Activated naive CD4-positive, alpha-beta T cell treated with anti-CD3 and anti-CD28 coated beads, Interleukin-2, amount 50 U/mL, for 72 hours (primary cell): ENCODE measurements at regions not wholly inside any gene's neighbourhood (a gene's known extent, or its start where the extent isn't known, plus 50 kb on each side); places are given as distances from the start of the nearest gene placed in this dataset.
"Not testable (repeated sequence)": the region's sequence is repeated elsewhere in the genome, so short reads cannot be mapped to it uniquely, and the experiment has no call there.

ENCODE experiments used
- ATAC-seq, 2 donors: fragments of 150-1000 bp; cut with Tn5 transposase; 2 replicates each; pipeline ENCODE4 v1.10.0; 2021; ENCODE audit warnings: mild to moderate bottlenecking in 2 of 2, moderate library complexity in 2 of 2
- DNase-seq, 2 donors: peaks; one replicate each; pipeline ENCODE4 v3.0.0; 2021 to 2022; ENCODE audit warnings: low spot score in 2 of 2
- H3K27ac Mint-ChIP-seq, 2 donors: one replicate each; pipeline ENCODE4 v1.8.0; 2022; ENCODE audit warnings: mild to moderate bottlenecking in 2 of 2, mixed read lengths in 2 of 2
- H3K36me3 Mint-ChIP-seq, 2 donors: one replicate each; pipeline ENCODE4 v1.8.0; 2022; ENCODE audit warnings: mixed read lengths in 2 of 2
- H3K9me3 Mint-ChIP-seq, 2 donors: one replicate each; pipeline ENCODE4 v1.8.0; 2022; ENCODE audit warnings: mixed read lengths in 2 of 2

DNA sequence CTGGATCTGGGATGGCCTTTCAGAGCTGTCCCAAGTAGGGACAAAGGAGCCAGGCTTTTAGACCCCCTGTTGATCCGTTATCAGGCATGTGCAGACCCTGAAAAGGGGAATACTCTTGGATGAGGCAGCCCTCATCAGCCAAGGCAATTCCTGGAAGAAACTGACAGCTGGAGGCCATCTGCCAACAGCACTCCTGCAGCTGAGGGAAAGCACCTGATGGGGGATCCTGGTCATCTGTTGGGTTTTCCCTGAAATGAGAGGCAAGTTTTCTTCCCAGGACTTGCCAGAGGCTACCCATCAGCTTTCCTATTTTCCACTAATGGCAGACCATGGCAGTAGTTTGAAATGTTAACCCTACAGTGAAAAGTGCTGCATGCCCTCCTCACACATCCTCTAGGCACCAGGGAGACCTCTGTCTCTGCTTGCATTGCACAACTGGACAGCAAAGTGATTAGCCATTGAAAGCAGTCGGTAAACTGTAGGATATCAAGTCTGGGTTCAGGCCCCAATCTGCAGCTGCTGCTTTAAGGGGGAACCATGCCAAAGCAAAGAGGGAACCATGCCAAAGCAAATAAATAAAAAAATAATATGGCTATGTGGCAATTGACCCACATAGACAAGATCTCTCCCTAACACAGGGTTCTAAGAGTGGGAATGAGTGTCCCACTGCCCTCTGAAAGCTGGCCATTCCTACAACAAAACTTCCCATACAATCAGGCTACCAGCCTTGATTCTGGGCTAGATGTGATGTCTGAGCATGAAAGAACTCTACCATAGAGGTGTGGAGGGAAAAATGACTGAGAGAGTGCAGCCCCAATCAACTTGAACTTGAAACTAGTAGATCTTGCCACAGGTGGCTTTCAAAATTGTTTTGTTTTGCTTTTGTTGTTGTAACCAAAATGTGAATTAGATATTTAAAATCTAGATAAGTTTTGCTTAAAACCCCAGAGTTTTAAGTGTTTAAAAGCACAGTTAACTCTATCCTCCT lies 232.0 kb upstream of the STT3B start:
- peaks cover 9 to 13% of the 10 kb centered on the region in 2 donors for H3K36me3 Mint-ChIP-seq
- H3K27ac Mint-ChIP-seq: no peak overlapping the region
- ATAC-seq: no peak
- peaks cover 5 to 33% of the 10 kb centered on the region in 2 donors for H3K9me3 Mint-ChIP-seq
- DNase-seq: no peak

DNA sequence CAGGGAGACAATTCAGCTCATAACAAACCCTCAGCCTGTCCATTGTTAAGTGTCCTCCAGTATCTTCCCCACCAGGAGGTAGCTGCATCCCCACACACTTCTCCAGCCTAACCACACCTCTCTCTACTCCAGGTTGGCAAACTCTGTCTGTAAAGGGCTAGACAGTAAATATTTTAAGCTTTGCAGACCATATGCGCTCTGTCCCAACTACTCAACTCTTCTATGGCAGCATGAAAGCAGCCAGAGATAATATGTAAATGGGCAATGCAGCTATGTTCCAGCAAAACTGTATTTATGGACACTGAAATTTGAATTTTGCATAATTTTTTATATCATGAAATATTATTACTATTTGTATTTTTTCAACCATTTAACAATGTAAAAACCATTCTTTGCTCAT lies 230.4 kb upstream of the STT3B start:
- H3K9me3 Mint-ChIP-seq: peaks cover 5 to 46% of the 10 kb centered on the region in 2 donors
- DNase-seq (no peak), ATAC-seq (no peak)
- H3K36me3 Mint-ChIP-seq: peaks cover 9 to 13% of the 10 kb centered on the region in 2 donors
- H3K27ac Mint-ChIP-seq: no peak overlapping the region

DNA sequence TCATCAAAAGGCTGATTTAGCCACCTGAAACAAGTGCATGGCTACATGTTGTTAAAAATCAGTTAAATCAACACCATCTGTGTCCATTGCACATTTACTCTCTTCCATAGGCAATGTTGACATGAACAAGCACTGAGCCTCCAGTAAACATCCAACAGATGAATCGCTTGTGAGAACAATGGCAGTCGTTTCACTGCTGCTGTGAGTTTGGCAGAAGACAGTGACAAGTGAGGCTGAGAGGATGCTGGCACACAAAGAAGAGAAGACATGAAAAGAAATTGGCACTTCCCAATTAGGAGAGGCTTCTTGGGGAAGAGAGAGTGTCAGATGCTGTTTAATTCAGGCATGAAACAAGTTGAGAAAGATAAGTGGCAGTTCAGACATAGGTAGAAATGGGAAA lies 227.4 kb upstream of the STT3B start:
- H3K9me3 Mint-ChIP-seq: peaks cover 0 to 31% of the 10 kb centered on the region in 2 donors
- no peak overlapping the region for H3K27ac Mint-ChIP-seq
- DNase-seq (no peak), ATAC-seq (no peak)
- peaks cover 0 to 6% of the 10 kb centered on the region in 2 donors for H3K36me3 Mint-ChIP-seq

DNA sequence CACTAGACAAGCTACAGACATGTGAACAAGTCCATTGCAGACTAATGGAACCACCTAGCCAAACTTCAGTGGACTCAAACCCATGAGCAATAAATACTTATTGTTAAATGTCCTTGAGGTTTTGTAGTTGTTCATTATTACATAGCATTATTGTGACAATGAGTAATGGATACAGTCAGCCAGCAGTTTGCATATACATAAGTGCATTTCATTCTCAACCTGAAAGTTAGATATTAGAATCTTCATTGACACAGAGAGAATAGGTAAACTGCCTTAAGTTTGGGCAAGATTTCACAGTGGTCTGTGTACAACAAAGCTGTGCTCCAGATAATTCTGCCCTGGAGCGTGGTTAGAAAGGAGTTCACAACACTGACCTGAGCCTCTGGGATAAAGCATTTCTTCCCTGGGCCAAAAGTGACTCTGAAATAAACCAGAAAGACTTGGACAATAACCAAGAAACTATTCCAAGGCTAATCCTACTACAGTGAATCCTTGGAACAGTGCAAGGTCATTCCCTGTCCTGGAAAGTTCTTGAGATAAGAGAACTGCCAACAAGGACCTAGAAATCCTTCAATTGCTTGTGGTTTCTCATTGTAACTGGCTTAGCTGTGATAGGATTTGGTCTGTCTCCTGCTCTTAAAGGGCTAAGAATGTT lies 225.5 kb upstream of the STT3B start:
- Mint-ChIP-seq H3K27ac (no peak overlapping the region), H3K36me3 (peaks cover 0 to 6% of the 10 kb centered on the region in 2 donors), H3K9me3 (peaks cover 0 to 20% of the 10 kb centered on the region in 2 donors)
- ATAC-seq (peak in 1 of 2 donors; percentile 57), DNase-seq (no peak)

DNA sequence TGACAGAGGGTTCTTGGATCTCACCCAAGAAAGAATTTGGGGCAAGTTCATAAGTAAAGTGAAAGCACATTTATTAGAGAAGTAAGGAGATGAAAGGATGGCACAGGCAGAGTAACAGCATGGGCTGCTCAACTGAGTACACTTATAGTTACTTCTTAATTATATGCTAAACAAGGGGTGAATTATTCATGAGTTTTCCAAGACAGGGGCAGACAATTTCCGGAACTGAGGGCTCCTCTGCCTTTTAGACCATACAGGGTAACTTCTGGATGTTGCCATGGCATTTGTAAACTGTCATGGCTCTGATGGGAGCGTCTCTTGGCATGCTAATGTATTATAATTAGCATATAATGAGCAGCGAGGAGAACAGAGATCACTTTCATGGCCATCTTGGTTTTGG lies 221.2 kb upstream of the STT3B start:
- peaks cover 15 to 17% of the 10 kb centered on the region in 2 donors for H3K36me3 Mint-ChIP-seq
- no peak for ATAC-seq
- H3K9me3 Mint-ChIP-seq: peaks cover 7 to 39% of the 10 kb centered on the region in 2 donors
- DNase-seq: no peak
- H3K27ac Mint-ChIP-seq: no peak overlapping the region

DNA sequence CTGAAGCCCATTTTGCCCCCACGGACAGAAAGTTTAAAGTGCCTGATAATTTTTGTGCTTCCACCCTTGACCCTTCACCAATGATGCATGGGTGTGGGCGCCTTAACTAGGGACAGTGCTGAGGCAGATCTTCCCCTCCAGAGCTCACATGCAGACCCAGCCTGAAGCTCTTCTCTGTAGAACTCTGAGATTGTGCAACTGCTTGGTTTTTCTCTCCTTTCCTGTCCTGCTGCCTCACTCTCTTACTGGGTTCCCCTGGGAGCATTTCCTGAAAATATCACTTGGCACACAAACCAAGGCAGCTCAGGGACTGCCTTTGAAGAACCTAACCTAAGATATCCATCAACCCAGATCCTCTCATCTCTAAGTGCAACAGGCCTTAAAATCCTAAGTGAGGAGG lies 220.3 kb upstream of the STT3B start:
- Mint-ChIP-seq H3K9me3 (peaks cover 7 to 35% of the 10 kb centered on the region in 2 donors), H3K27ac (no peak overlapping the region), H3K36me3 (peaks cover 20 to 21% of the 10 kb centered on the region in 2 donors)
- no peak for ATAC-seq
- no peak for DNase-seq

DNA sequence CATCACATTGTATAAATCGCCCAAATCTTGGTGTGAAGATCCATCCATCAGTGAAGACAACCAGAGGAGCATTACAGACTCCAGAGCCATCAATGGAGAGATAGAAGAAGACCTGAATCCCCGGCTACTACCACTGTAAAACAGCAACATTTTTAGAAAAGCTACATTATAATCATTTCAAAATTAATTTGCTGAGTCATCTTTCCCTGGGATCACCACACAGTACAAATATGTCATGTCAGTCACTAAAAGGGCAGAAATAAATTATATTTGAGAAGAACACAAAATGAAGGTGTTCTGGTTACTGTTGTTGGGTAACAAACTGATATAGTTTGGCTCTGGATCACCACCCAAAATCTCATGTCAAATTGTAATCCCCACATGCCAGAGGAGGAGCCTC lies 218.5 kb upstream of the STT3B start:
- no peak for ATAC-seq
- peaks cover 20 to 21% of the 10 kb centered on the region in 2 donors for H3K36me3 Mint-ChIP-seq
- no peak overlapping the region for H3K27ac Mint-ChIP-seq
- DNase-seq: no peak
- H3K9me3 Mint-ChIP-seq: peaks cover 7 to 35% of the 10 kb centered on the region in 2 donors

DNA sequence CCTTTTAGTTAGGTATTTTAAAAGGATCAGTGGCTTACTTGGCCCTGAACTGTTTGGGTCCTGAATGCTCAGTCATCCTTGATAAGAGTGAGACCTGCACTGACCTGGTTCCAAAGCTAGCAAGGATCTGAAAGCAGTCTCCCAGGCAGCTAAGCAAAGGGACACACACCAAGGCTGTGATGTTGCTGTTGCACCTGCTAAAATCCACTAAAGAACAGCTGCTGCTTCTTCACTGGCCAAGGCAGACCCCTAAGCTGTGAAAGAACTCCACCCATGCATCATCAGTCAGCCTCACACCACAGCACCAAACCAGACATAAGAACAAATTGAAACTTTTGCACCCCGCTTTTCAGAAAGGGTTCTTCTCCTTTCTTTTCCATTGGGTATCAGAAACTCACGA lies 213.4 kb upstream of the STT3B start:
- ATAC-seq: no peak
- no peak for DNase-seq
- Mint-ChIP-seq H3K27ac (no peak overlapping the region), H3K36me3 (peaks cover 21 to 27% of the 10 kb centered on the region in 2 donors), H3K9me3 (peaks cover 11 to 32% of the 10 kb centered on the region in 2 donors)

DNA sequence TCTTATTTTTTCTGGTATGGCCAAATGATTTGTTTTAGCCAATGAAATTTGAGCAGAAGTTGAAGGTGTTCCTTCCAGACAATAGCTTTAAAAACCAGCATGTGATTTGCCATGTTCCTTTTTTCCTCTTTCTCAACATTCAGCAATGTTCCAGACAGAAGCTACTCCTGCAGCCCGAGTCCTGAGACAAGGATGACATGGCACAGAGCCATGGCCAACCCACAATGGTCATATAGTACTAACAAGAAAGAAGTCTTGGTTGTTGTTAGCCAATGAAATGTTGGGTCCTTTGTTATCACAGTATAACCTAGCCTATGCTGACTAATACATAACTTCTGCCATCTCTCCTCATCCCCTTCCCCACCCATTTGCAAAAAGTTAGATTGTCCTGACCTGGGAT lies 211.1 kb upstream of the STT3B start:
- Mint-ChIP-seq H3K27ac (peak overlapping the region in 1 of 2 donors; percentile 75), H3K9me3 (peaks cover 3 to 20% of the 10 kb centered on the region in 2 donors), H3K36me3 (peaks cover 3 to 11% of the 10 kb centered on the region in 2 donors)
- ATAC-seq (no peak), DNase-seq (no peak)

DNA sequence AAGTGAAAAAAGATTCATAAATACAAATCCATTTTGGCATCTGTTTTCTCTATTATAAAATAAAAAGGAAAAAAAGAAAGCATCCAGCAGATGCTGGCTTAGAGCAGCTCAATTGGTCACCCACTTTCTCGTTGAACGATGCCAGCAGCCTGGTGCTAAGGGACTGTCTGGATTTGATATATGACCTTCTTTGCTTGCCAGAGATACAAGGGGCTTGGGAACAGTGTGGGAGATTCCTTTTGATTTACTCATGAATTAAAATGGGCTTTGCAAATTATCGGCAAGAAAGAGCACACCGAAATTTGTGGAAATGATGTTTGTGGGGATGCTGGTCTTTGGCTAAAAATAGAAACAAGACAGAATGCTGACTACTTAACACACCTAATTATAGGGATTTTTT lies 210.3 kb upstream of the STT3B start:
- Mint-ChIP-seq H3K36me3 (peaks cover 2 to 12% of the 10 kb centered on the region in 2 donors), H3K9me3 (peaks cover 3 to 18% of the 10 kb centered on the region in 2 donors), H3K27ac (no peak overlapping the region)
- ATAC-seq (no peak), DNase-seq (no peak)

DNA sequence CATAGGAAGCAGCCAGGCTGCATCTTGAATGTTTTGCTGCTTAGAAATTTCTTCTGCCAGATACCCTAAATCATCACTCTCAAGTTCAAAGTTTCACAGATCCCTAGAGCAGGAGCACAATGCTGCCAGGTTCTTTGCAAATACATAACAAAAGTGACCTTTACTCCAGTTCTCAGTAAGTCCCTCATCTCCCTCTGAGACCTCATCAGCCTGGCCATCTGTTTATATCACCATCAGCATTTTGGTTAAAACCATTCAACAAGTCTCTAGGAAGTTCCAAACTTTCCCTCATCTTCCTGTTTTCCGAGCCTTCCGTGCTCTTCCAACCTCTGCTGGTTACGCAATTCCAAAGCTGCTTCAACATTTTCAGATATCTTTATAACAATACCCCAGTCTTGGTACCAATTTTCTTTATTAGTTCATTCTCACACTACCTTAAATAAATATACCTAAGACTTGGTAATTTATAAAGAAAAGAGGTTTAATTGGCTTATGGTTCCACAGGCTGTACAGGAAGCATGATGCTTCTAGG lies 204.8 kb upstream of the STT3B start:
- ATAC-seq, DNase-seq: not testable (repeated sequence)
- H3K36me3 Mint-ChIP-seq: peaks cover 10 to 24% of the 10 kb centered on the region in 2 donors
- peaks cover 4 to 25% of the 10 kb centered on the region in 2 donors for H3K9me3 Mint-ChIP-seq
- peak overlapping the region in 1 of 2 donors; percentile 8 for H3K27ac Mint-ChIP-seq

DNA sequence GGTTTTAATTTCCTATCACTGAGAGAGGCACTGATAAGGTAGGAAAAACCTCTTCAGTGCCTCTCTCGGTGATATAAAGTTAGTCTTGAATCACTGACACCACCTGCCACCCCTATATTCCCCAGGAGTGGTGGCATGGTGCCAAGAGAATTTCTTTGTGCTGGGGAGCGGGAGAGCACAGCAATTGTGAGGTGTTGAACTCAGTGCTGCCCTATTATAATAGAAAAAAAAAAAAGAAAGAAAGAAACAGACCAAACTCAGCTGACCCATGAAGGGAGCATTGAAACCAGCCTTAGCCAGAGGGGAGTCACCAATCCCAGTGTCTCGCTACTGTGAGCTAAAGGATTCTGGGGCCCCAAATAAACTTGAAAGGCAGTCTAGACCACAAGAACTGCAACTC lies 201.4 kb upstream of the STT3B start:
- Mint-ChIP-seq H3K27ac (no peak overlapping the region), H3K36me3 (peaks cover 16 to 38% of the 10 kb centered on the region in 2 donors), H3K9me3 (peaks cover 12 to 22% of the 10 kb centered on the region in 2 donors)
- DNase-seq (no peak), ATAC-seq (no peak)

DNA sequence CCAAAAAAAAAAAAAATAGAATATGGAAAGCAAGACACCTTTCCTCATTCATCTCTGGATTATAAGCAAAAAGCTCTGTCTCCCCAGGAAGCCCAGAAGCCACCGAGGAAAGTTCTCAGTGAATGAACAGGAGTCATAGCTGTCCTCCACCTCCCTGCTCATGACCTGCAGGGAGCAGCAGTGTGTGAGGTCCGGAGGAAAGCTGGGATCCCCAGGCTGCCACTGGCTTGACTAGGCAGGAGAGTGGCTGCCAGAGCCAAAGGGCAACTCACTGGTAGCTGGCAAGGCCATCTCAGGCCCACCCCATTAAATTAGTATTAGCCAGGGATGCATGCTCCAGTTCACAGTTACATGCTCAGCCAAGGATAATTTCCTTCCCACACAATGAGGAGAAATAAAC lies 191.6 kb upstream of the STT3B start:
- H3K36me3 Mint-ChIP-seq: peaks cover 0 to 19% of the 10 kb centered on the region in 2 donors
- H3K9me3 Mint-ChIP-seq: peaks cover 10 to 24% of the 10 kb centered on the region in 2 donors
- H3K27ac Mint-ChIP-seq: no peak overlapping the region
- DNase-seq (no peak), ATAC-seq (no peak)

DNA sequence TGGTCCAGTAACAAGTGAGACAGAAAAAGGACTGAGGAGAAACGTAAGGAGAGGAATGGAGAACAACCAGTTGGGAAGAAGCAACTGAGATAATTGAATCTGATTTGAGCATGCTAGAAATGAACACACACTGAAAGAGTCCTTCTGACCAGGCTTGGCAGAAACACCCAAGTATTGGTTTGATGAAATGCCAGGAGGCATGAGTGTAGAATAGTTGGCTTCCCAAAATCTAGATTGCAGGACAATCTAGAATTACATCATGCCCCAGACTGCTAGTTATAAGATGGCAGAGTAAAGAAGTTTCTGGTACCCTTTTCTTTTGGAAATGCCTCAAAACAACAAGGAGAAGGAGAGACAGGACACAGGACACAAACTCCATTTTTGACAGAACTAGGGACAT lies 189.7 kb upstream of the STT3B start:
- H3K36me3 Mint-ChIP-seq: peaks cover 0 to 19% of the 10 kb centered on the region in 2 donors
- no peak overlapping the region for H3K27ac Mint-ChIP-seq
- no peak for DNase-seq
- ATAC-seq: no peak
- peaks cover 14 to 29% of the 10 kb centered on the region in 2 donors for H3K9me3 Mint-ChIP-seq

DNA sequence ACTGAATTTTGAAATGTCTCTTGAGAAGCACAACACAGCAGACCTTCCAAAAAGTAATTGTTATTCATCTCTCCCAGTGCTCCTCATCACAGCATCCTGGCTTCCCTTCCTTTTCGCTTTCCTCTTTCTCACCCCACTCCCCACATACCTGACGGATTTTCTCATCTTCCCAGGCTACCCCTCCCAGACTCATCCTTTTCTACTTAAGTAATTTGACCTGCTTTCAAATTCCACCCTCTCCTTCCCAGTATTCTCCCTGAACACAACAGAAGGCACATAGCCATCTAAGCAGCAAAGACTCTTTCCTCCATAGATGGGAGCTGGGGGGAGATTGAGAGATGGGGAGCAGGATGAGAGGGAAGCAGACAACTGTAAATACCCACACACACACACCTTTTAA lies 187.1 kb upstream of the STT3B start:
- no peak overlapping the region for H3K27ac Mint-ChIP-seq
- DNase-seq (no peak), ATAC-seq (no peak)
- H3K9me3 Mint-ChIP-seq: peaks cover 14 to 30% of the 10 kb centered on the region in 2 donors
- H3K36me3 Mint-ChIP-seq: peaks cover 0 to 19% of the 10 kb centered on the region in 2 donors

DNA sequence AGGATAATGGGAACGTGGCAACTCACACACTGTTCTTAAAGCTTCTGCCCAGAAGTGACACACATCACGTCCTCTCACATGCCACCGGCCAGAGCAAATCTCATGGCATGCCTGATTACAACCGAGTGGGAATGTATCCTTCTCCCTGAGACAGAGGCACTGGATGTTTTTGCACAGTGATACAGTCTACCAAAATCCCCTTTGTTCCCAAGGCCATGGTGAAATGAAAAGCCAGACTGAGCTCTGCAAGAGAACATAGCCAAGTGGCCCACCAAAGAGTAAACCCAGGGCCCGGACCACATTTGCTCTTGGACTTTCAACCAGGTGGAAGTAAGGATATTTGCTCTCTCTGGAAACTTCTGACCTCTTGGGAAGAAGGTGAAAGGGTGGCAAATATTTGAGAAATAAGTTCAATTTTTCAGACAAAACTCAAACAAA lies 186.2 kb upstream of the STT3B start:
- Mint-ChIP-seq H3K9me3 (peaks cover 14 to 30% of the 10 kb centered on the region in 2 donors), H3K27ac (no peak overlapping the region), H3K36me3 (peaks cover 0 to 19% of the 10 kb centered on the region in 2 donors)
- DNase-seq (no peak), ATAC-seq (no peak)
